Right lobe of liver (tissue), 4 donors: ENCODE measurements at regions not wholly inside any gene's neighbourhood (a gene's known extent, or its start where the extent isn't known, plus 50 kb on each side); places are given as distances from the start of the nearest gene placed in this dataset.

ENCODE experiments used
- CTCF ChIP-seq, 4 donors: fragments of 200-600 bp in 3 of 4; fragments of 450-650 bp in 1 of 4; IDR thresholded peaks; one replicate each; pipeline versions ENCODE4 v1.5.1 to v1.8.0; 2016 to 2022; ENCODE audit warnings: antibody characterized with exemption in 4 of 4, mild to moderate bottlenecking in 2 of 4
- POLR2A ChIP-seq: fragments of 450-650 bp; IDR thresholded peaks from one replicate; pipeline ENCODE4 v1.6.1; 2017; ENCODE audit warnings: antibody characterized with exemption, mild to moderate bottlenecking
- donor health status: DM: no; HTN: no; CAD: no.
- donor health status: DM: no; HTN: no; CAD: no.
- donor health status: DM: no; HTN: yes; CAD: no.

DNA sequence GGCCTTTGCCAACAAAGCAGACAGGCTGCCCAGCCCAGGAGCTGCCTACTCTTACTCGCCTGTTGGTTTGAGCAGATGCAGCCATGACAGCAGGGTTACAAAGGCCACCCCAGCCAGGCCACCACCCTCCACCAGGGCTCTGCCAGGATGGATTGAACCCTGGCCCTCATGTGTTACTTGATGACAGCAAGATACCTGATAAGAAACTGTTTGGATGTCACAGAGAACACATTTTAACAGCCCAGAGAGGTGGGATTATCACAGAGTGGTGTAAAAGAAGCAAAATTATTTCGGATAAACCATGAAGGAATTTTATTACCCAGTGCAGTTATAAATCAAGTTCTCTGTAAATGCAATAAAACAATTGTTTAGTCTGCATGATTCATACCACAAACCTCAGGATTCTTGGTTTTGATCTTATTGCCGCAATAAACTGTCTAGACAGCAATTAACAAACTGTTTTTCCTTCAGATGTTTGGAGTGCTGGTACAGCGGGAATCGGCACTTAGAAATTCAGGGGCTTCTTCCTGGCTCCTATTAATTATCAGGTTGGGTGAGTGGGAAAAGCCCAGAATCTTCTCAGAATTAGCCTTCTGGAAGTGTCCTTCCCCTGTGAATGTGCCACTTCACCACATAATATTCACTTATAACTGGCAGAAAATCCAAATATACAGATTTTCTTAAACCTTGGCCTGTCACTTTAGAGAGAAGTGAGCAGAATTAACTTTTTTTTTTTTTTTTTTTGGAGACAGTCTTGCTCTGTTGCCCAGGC lies 58.0 kb upstream of the SALL4 start:
- TF ChIP-seq CTCF (IDR thresholded peaks at IDR 0.05), result no peak
- no peak for TF ChIP-seq POLR2A
